OCI-LY7 (cell line): ENCODE measurements at regions not wholly inside any gene's neighbourhood (a gene's known extent, or its start where the extent isn't known, plus 50 kb on each side); places are given as distances from the start of the nearest gene placed in this dataset.

Source experiments
- BruUV-seq: library from RNA; stranded (reverse); fragments of 400-500 nt; replicated peaks from 2 replicates; lab custom pipeline; 2021; lab: Mats Ljungman, UMichigan
- CTCF ChIA-PET: fragments of 300-600 bp; sonication (Branson Sonifier 250); formaldehyde crosslinking; loops from one replicate; lab custom pipeline; 2022; ENCODE audit warnings: antibody characterized with exemption; ENCODE audit not compliant: unreplicated experiment; lab: Charles Lee
- POLR2A ChIA-PET: fragments of 300-600 bp; sonication (Branson Sonifier 250); formaldehyde crosslinking; loops from one replicate; lab custom pipeline; 2022; ENCODE audit warnings: antibody characterized with exemption; lab: Charles Lee
- DNase-seq: peaks from one replicate; pipeline ENCODE4 v3.0.0-alpha.2; 2015; ENCODE audit warnings: low spot score
- H2AFZ ChIP-seq: fragments of 200-600 bp; sonication (generic), shearing (Covaris generic); 2 replicates; pipeline ENCODE4 v1.6.1; 2014; ENCODE audit warnings: mild to moderate bottlenecking, antibody characterized with exemption, low read length, moderate library complexity
- H3K27ac ChIP-seq: fragments of 200-600 bp; sonication (generic); 2 replicates; pipeline ENCODE4 v1.5.1; 2014; ENCODE audit warnings: mixed run types, low read depth, mild to moderate bottlenecking, moderate library complexity, low read length, inconsistent platforms; ENCODE audit not compliant: poor library complexity, severe bottlenecking
- H3K36me3 ChIP-seq: fragments of 200-600 bp; sonication (generic); 2 replicates; pipeline ENCODE4 v1.6.1; 2014; ENCODE audit warnings: mild to moderate bottlenecking, antibody characterized with exemption, low read length, moderate library complexity, mixed read lengths; ENCODE audit not compliant: insufficient read depth
- H3K4me1 ChIP-seq: fragments of 200-600 bp; sonication (generic); 2 replicates; pipeline ENCODE4 v1.5.1; 2014; ENCODE audit warnings: mild to moderate bottlenecking, low read length; ENCODE audit not compliant: insufficient read depth, poor library complexity, severe bottlenecking
- H3K4me2 ChIP-seq: fragments of 200-600 bp; sonication (generic); 2 replicates; pipeline ENCODE4 v1.6.1; 2014; ENCODE audit warnings: mild to moderate bottlenecking, low read length
- H3K4me3 ChIP-seq: fragments of 200-600 bp; sonication (generic); 2 replicates; pipeline ENCODE4 v1.5.1; 2014; ENCODE audit warnings: mild to moderate bottlenecking, low read depth, low read length; ENCODE audit not compliant: poor library complexity, severe bottlenecking
- H3K79me2 ChIP-seq: fragments of 200-600 bp; sonication (generic); 2 replicates; pipeline ENCODE4 v1.6.1; 2016; ENCODE audit warnings: low read depth, mild to moderate bottlenecking, low read length, moderate library complexity, mixed read lengths; ENCODE audit not compliant: insufficient read depth
- H3K9me2 ChIP-seq: fragments of 200-600 bp; sonication (generic); 2 replicates; pipeline ENCODE4 v1.6.1; 2016; ENCODE audit warnings: mild to moderate bottlenecking, low read length, mixed read lengths; ENCODE audit not compliant: insufficient read depth
- H3K9me3 ChIP-seq: fragments of 200-600 bp; sonication (generic); 2 replicates; pipeline ENCODE4 v1.6.1; 2014; ENCODE audit warnings: mild to moderate bottlenecking, mixed run types, low read length, mixed read lengths
- H4K20me1 ChIP-seq: fragments of 200-600 bp; sonication (generic); 2 replicates; pipeline ENCODE4 v1.6.1; 2014; ENCODE audit warnings: mild to moderate bottlenecking, antibody characterized with exemption, low read length, moderate library complexity, mixed read lengths; ENCODE audit not compliant: insufficient read depth
- CTCF ChIP-seq: fragments of 200-600 bp; sonication (generic); conservative IDR thresholded peaks from 2 replicates; pipeline ENCODE4 v1.5.1; 2014; ENCODE audit warnings: mild to moderate bottlenecking, antibody characterized with exemption, low read length, moderate library complexity, mixed read lengths
- EZH2phosphoT487 ChIP-seq: fragments of 200-600 bp; sonication (generic); IDR thresholded peaks from 2 replicates; pipeline ENCODE4 v1.6.1; 2018; ENCODE audit warnings: low read depth, borderline replicate concordance, mild to moderate bottlenecking, mixed run types, antibody characterized with exemption, low read length, moderate library complexity, mixed read lengths
- intact Hi-C: fragments of 100-400 bp; cut with micrococcal nuclease; formaldehyde crosslinking; loops from one replicate; pipeline ENCODE4 v1.10.0; 2022; ENCODE audit not compliant: unreplicated experiment

- no peaks in the 10 kb centered on the region for H3K9me2 ChIP-seq
- ChIA-PET CTCF (no interaction called here), POLR2A (no interaction called here)
- no TSS peak for BruUV-seq
- no peaks in the 10 kb centered on the region for H3K9me3 ChIP-seq
- H3K79me2 ChIP-seq, result no peaks in the 10 kb centered on the region
- no peaks in the 10 kb centered on the region for H3K4me1 ChIP-seq
- intact Hi-C loops, result no loop called here
- no peak for DNase-seq
- H3K4me3 ChIP-seq, result no peak overlapping the region
- no peak overlapping the region for H2AFZ ChIP-seq
- no peak overlapping the region for H3K4me2 ChIP-seq
- H4K20me1 ChIP-seq, result no peaks in the 10 kb centered on the region
- no peak overlapping the region for H3K27ac ChIP-seq
- H3K36me3 ChIP-seq, result no peaks in the 10 kb centered on the region
- TF ChIP-seq EZH2phosphoT487 (no peak), CTCF (no peak)
Measured at GRCh38 chr18:43601432-43601831, 324.1 kb upstream of the SYT4 start.

GRCh38 chr18:43605224-43605623 lies 327.9 kb upstream of the SYT4 start:
- no peak for TF ChIP-seq CTCF
- no peak for TF ChIP-seq EZH2phosphoT487
- DNase-seq, result no peak
- Histone ChIP-seq H3K4me3 (no peak overlapping the region), H4K20me1 (no peaks in the 10 kb centered on the region), H3K79me2 (no peaks in the 10 kb centered on the region), H3K27ac (no peak overlapping the region), H3K9me3 (no peaks in the 10 kb centered on the region), H3K4me2 (no peak overlapping the region), H3K36me3 (no peaks in the 10 kb centered on the region), H3K4me1 (no peaks in the 10 kb centered on the region), H3K9me2 (no peaks in the 10 kb centered on the region), H2AFZ (no peak overlapping the region)
- ChIA-PET CTCF (no interaction called here), POLR2A (no interaction called here)
- intact Hi-C loops, result no loop called here
- BruUV-seq, result no TSS peak

DNA sequence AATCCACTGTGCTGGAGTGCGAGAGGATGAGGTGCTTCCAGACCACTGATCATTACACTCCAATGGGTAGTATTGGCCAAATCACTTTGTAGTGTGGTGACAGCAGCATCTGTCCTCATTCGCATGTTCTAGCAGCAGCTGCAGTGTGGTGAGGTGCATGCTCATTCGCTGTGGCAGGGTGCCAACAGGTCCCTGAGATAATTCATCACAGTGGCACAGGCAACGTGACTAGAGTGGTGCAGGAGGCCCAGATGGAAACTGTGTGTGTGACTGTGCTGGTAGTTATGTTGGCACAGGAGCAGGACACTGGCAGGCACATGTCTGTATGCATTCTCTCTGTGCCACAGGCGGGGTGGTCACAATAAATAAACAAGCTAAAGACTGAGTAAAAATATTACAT lies 329.5 kb upstream of the SYT4 start:
- DNase-seq, result no peak
- BruUV-seq, result no TSS peak
- Histone ChIP-seq H3K9me2 (no peaks in the 10 kb centered on the region), H3K9me3 (no peaks in the 10 kb centered on the region), H3K36me3 (no peaks in the 10 kb centered on the region), H3K4me1 (no peaks in the 10 kb centered on the region), H2AFZ (no peak overlapping the region), H3K79me2 (no peaks in the 10 kb centered on the region), H3K4me2 (no peak overlapping the region), H4K20me1 (no peaks in the 10 kb centered on the region), H3K4me3 (no peak overlapping the region), H3K27ac (no peak overlapping the region)
- TF ChIP-seq EZH2phosphoT487 (no peak), CTCF (no peak)
- intact Hi-C loops, result no loop called here
- ChIA-PET CTCF (no interaction called here), POLR2A (no interaction called here)
